H9 (cell line): ENCODE measurements at regions not wholly inside any gene's neighbourhood (a gene's known extent, or its start where the extent isn't known, plus 50 kb on each side); places are given as distances from the start of the nearest gene placed in this dataset.
A peak's percentile ranks its signal among the peaks of the same experiment; 100 is the strongest.

Source experiments
- DNase-seq: peaks from one replicate; pipeline ENCODE4 v3.0.0-alpha.2; 2017
- H2AFZ ChIP-seq: one replicate; pipeline ENCODE4 v1.6.1; 2013; ENCODE audit warnings: mild to moderate bottlenecking, low read length, control low read depth, moderate library complexity
- H2AK5ac ChIP-seq: 2 replicates; pipeline ENCODE4 v1.6.1; 2013; ENCODE audit warnings: low read length, control low read depth, mixed read lengths; ENCODE audit not compliant: insufficient read length
- H2BK120ac ChIP-seq: one replicate; pipeline ENCODE4 v1.6.1; 2013; ENCODE audit warnings: low read depth, mild to moderate bottlenecking, low read length, control low read depth, inconsistent platforms; ENCODE audit not compliant: poor library complexity, severe bottlenecking
- H2BK12ac ChIP-seq: 2 replicates; pipeline ENCODE4 v1.6.1; 2013; ENCODE audit warnings: low read length, control low read depth, mixed read lengths, low read depth; ENCODE audit not compliant: insufficient read length
- H2BK15ac ChIP-seq: 2 replicates; pipeline ENCODE4 v1.6.1; 2013; ENCODE audit warnings: low read depth, low read length, control low read depth
- H2BK20ac ChIP-seq: one replicate; pipeline ENCODE4 v1.6.1; 2013; ENCODE audit warnings: low read depth, mild to moderate bottlenecking, low read length, control low read depth, inconsistent platforms; ENCODE audit not compliant: poor library complexity, severe bottlenecking
- H2BK5ac ChIP-seq: 2 replicates; pipeline ENCODE4 v1.6.1; 2013; ENCODE audit warnings: low read length, control low read depth, mixed read lengths; ENCODE audit not compliant: insufficient read length
- H3K14ac ChIP-seq: 2 replicates; pipeline ENCODE4 v1.6.1; 2013; ENCODE audit warnings: low read length, control low read depth; ENCODE audit not compliant: insufficient read depth
- H3K18ac ChIP-seq: 2 replicates; pipeline ENCODE4 v1.6.1; 2013; ENCODE audit warnings: low read depth, mild to moderate bottlenecking, mixed read lengths, low read length, control low read depth; ENCODE audit not compliant: insufficient read length
- H3K23ac ChIP-seq: 2 replicates; pipeline ENCODE4 v1.6.1; 2013; ENCODE audit warnings: low read length, control low read depth, mixed read lengths, low read depth; ENCODE audit not compliant: insufficient read length
- H3K23me2 ChIP-seq: 2 replicates; pipeline ENCODE4 v1.6.1; 2013; ENCODE audit warnings: low read depth, mild to moderate bottlenecking, mixed read lengths, low read length, control low read depth; ENCODE audit not compliant: insufficient read length, poor library complexity, severe bottlenecking
- H3K27ac ChIP-seq: 2 replicates; pipeline ENCODE4 v1.5.1; 2013; ENCODE audit warnings: low read length, control low read depth, mixed read lengths, low read depth; ENCODE audit not compliant: insufficient read length
- H3K27me3 ChIP-seq: 2 replicates; pipeline ENCODE4 v1.6.1; 2013; ENCODE audit warnings: low read length, control low read depth, inconsistent platforms; ENCODE audit not compliant: insufficient read depth
- H3K4ac ChIP-seq: 2 replicates; pipeline ENCODE4 v1.6.1; 2013; ENCODE audit warnings: low read depth, mild to moderate bottlenecking, control low read depth, inconsistent platforms, low read length, moderate library complexity
- H3K4me1 ChIP-seq: 2 replicates; pipeline ENCODE4 v1.6.1; 2013; ENCODE audit warnings: low read length, control low read depth, inconsistent platforms; ENCODE audit not compliant: insufficient read depth
- H3K4me2 ChIP-seq: 2 replicates; pipeline ENCODE4 v1.6.1; 2013; ENCODE audit warnings: low read length, control low read depth, mixed read lengths; ENCODE audit not compliant: insufficient read length, insufficient read depth
- H3K56ac ChIP-seq: 2 replicates; pipeline ENCODE4 v1.6.1; 2013; ENCODE audit warnings: low read depth, mild to moderate bottlenecking, mixed read lengths, low read length, control low read depth; ENCODE audit not compliant: insufficient read length
- H3K79me1 ChIP-seq: 2 replicates; pipeline ENCODE4 v1.6.1; 2013; ENCODE audit warnings: low read depth, mild to moderate bottlenecking, moderate library complexity, low read length, control low read depth, inconsistent platforms; ENCODE audit not compliant: insufficient read depth, poor library complexity, severe bottlenecking
- H3K79me2 ChIP-seq: 2 replicates; pipeline ENCODE4 v1.6.1; 2013; ENCODE audit warnings: low read length, control low read depth, inconsistent platforms; ENCODE audit not compliant: insufficient read depth
- H3K9ac ChIP-seq: 2 replicates; pipeline ENCODE4 v1.6.1; 2013; ENCODE audit warnings: low read length, control low read depth, mixed read lengths; ENCODE audit not compliant: insufficient read length; ENCODE audit errors: extremely low read depth
- H3K9me3 ChIP-seq: one replicate; pipeline ENCODE4 v1.6.1; 2013; ENCODE audit warnings: low read depth, low read length, inconsistent platforms; ENCODE audit not compliant: control insufficient read depth
- H3T11ph ChIP-seq: one replicate; pipeline ENCODE4 v1.6.1; 2013; ENCODE audit warnings: mild to moderate bottlenecking, low read length, control low read depth, inconsistent platforms
- H4K20me1 ChIP-seq: one replicate; pipeline ENCODE4 v1.6.1; 2013; ENCODE audit not compliant: control insufficient read depth, insufficient read length, insufficient read depth
- H4K5ac ChIP-seq: 2 replicates; pipeline ENCODE4 v1.6.1; 2013; ENCODE audit warnings: low read depth, mild to moderate bottlenecking, mixed read lengths, low read length, control low read depth; ENCODE audit not compliant: insufficient read length
- H4K8ac ChIP-seq: replicated peaks from 2 replicates; pipeline ENCODE4 v1.6.1; 2013; ENCODE audit warnings: low read length, control low read depth, mixed read lengths, low read depth; ENCODE audit not compliant: insufficient read length
- H4K91ac ChIP-seq: 2 replicates; pipeline ENCODE4 v1.6.1; 2013; ENCODE audit warnings: low read depth, mild to moderate bottlenecking, moderate library complexity, mixed read lengths, low read length, control low read depth; ENCODE audit not compliant: insufficient read length
- H3K27ac Mint-ChIP-seq, 3 experiments: 2 replicates in 2 of 3; 3 replicates in 1 of 3; pipeline ENCODE4 v1.8.0; 2020 to 2021; ENCODE audit warnings: mixed read lengths in 3 of 3, mild to moderate bottlenecking in 1 of 3, moderate library complexity in 1 of 3
- H3K27me3 Mint-ChIP-seq: 2 replicates; pipeline ENCODE4 v1.8.0; 2021; ENCODE audit warnings: low read depth, mild to moderate bottlenecking, moderate library complexity, mixed read lengths
- H3K36me3 Mint-ChIP-seq, 3 experiments: 2 replicates in 2 of 3; 3 replicates in 1 of 3; pipeline ENCODE4 v1.8.0; 2020 to 2021; ENCODE audit warnings: low read depth in 3 of 3, mixed read lengths in 3 of 3; ENCODE audit not compliant: insufficient read depth in 1 of 3
- H3K4me1 Mint-ChIP-seq, 2 experiments: 2 replicates each; pipeline ENCODE4 v1.8.0; 2020; ENCODE audit warnings: mixed read lengths in 2 of 2
- H3K4me3 Mint-ChIP-seq, 2 experiments: 2 replicates in 1 of 2; 3 replicates in 1 of 2; pipeline ENCODE4 v1.8.0; 2020 to 2021; ENCODE audit warnings: mild to moderate bottlenecking in 2 of 2, mixed read lengths in 2 of 2, moderate library complexity in 1 of 2
- H3K9me3 Mint-ChIP-seq, 2 experiments: 2 replicates in 1 of 2; 3 replicates in 1 of 2; pipeline ENCODE4 v1.8.0; 2020; ENCODE audit warnings: mild to moderate bottlenecking in 2 of 2, mixed read lengths in 2 of 2, moderate library complexity in 1 of 2
- CTCF ChIP-seq: fragments of 200-600 bp; sonication (generic); conservative IDR thresholded peaks from 3 replicates; pipeline ENCODE4 v1.8.0; 2021; ENCODE audit warnings: antibody characterized with exemption, mild to moderate bottlenecking
- WGBS: extraction: QIAGEN DNeasy Blood & Tissue Kit; methylation state at CpG from one replicate; pipeline ENCODE4 v1.1.7; 2013; ENCODE audit warnings: missing lambda C conversion rate, low lambda C conversion rate, mixed read lengths; ENCODE audit not compliant: insufficient read length; ENCODE audit errors: extremely low coverage; 5-methylcytosine and 5-hydroxymethylcytosine counted together

- Histone ChIP-seq H3K27me3 (peaks cover 23% of the 10 kb centered on the region; the same call in 1 of the 2 replicates), H3K4me2 (no peak overlapping the region), H2AK5ac (no peak overlapping the region), H2BK120ac (no peak overlapping the region), H3K56ac (no peak overlapping the region), H3K4me1 (no peaks in the 10 kb centered on the region), H4K20me1 (no peaks in the 10 kb centered on the region), H4K8ac (no peak overlapping the region), H3K23me2 (peaks cover 2% of the 10 kb centered on the region), H3K27ac (no peak overlapping the region), H3K18ac (no peak overlapping the region), H2BK12ac (no peak overlapping the region), H2BK20ac (no peak overlapping the region), H3K14ac (no peak overlapping the region), H3K79me2 (no peaks in the 10 kb centered on the region), H3K4ac (no peak overlapping the region), H3K23ac (no peak overlapping the region), H3K9ac (no peak overlapping the region), H2AFZ (no peak overlapping the region), H2BK15ac (no peak overlapping the region), H3K79me1 (no peaks in the 10 kb centered on the region), H2BK5ac (no peak overlapping the region), H4K91ac (no peak overlapping the region), H4K5ac (no peak overlapping the region), H3T11ph (no peak overlapping the region), H3K9me3 (no peaks in the 10 kb centered on the region)
- no peak overlapping the region for H3K27ac Mint-ChIP-seq
- H3K27me3 Mint-ChIP-seq = peaks cover 96% of the 10 kb centered on the region
- no peaks in the 10 kb centered on the region; a peak in 1 of 5 replicates for H3K9me3 Mint-ChIP-seq
- H3K36me3 Mint-ChIP-seq = no peaks in the 10 kb centered on the region; a peak in 1 of 7 replicates
- H3K4me3 Mint-ChIP-seq = peak overlapping the region in 1 of 2 experiments; percentile 54; a peak in 2 of 5 replicates
- no peak for DNase-seq
- no CpG with 5 or more reads among the region's 9 CpGs for WGBS
- H3K4me1 Mint-ChIP-seq = peaks cover 25 to 66% of the 10 kb centered on the region in 2 experiments
- TF ChIP-seq CTCF = no peak
Measured at GRCh38 chr17:49904893-49905292, 57.0 kb upstream of the TAC4 start.
